NCI-H82 treated with DMSO at 0.1 percent for 48 hours (cell line): ENCODE measurements at regions not wholly inside any gene's neighbourhood (a gene's known extent, or its start where the extent isn't known, plus 50 kb on each side); places are given as distances from the start of the nearest gene placed in this dataset.
"Not testable (repeated sequence)": the region's sequence is repeated elsewhere in the genome, so short reads cannot be mapped to it uniquely, and the experiment has no call there.

Experiments used
- DNase-seq: peaks from one replicate; lab custom pipeline; 2025; ENCODE audit not compliant: unreplicated experiment; lab: John Stamatoyannopoulos, UW

GRCh38 chr2:238712011-238712410 lies 135.9 kb upstream of the TWIST2 start:
- DNase-seq = no peak

- no peak for DNase-seq
Measured at GRCh38 chr2:238713198-238713826, 134.6 kb upstream of the TWIST2 start.

- no peak for DNase-seq
Measured at GRCh38 chr2:238714038-238714528, 133.8 kb upstream of the TWIST2 start.

DNA sequence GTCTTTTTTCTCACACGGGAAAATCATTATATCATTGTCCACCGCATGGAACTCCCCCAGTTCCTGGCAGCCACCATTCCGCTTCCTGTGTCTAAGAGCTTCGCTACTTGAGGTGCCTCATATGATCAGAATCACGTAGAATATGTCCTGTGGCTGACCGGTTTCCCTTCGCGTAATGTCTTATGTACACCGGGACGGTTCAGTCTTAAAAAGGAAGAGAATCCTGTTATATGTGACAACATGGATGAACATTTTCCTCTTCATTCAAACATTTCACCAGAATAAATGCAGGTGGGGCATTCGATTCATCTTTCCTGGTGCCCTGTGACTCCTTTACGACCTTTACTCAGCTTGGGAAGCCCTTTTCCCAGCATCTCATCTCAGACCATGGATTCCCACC lies 131.7 kb upstream of the TWIST2 start:
- no peak for DNase-seq

DNA sequence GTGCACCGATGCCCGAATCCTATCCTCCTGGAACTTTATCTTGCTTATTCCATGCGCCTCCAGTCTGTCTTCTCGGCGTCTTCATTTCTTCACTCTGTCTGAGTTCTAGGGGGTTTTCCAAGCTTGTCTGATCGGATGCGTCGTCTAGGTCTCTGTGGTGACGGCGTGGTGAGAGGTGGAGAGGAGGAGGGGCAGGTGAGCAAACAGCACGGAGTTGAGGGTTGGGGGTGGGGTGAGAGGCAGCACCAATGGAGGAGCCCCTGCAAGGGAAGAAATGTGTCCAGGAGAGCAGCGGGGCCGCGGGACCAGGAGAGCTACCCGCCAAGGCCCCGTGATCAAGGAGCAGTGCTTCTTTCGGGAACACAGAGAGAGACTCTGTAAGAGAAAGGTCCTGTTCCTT lies 131.3 kb upstream of the TWIST2 start:
- no peak for DNase-seq

GRCh38 chr2:238717084-238717483 lies 130.8 kb upstream of the TWIST2 start:
- no peak for DNase-seq

- no peak for DNase-seq
Measured at GRCh38 chr2:238719641-238720040, 128.2 kb upstream of the TWIST2 start.

- peak; percentile 14 for DNase-seq
Measured at GRCh38 chr2:238720232-238720672, 127.6 kb upstream of the TWIST2 start.

DNA sequence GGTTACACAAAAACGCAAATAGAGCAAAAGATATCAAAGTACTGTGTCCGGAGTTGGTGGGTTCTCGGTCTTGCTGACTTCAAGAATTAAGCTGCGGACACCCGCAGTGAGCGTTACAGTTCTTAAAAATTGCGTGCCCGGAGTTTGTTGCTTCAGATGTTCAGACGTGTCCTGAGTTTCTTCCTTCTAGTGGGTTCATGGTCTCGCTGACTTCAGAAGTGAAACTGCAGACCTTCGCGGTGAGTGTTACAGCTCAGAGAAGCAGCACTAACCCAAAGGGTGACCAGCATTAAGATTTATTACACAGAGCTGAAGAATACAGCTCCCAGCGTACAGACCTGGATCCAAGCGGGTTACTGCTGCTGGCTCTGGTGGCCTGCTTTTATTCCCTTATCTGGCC lies 125.7 kb upstream of the TWIST2 start:
- no peak for DNase-seq

DNA sequence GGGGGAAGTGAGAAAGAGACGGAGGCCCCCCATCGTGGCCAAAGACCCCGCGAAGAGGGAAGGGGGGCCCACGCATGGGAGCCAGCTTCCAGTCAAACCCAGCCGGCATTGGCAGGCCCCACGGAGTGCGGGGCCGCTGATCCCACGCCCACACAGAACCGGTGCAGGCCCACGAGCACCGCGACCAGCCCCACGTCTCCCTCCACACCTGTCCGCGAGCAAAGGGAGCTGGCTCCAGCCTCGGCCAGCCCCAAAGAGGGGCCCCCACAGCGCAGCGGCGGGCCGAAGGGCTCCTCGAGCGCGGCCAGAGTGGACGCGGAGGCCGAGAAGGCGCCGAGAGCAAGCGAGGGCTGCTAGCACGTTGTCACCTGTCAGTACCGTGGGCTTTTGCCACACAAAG lies 125.0 kb upstream of the TWIST2 start:
- no peak for DNase-seq

DNA sequence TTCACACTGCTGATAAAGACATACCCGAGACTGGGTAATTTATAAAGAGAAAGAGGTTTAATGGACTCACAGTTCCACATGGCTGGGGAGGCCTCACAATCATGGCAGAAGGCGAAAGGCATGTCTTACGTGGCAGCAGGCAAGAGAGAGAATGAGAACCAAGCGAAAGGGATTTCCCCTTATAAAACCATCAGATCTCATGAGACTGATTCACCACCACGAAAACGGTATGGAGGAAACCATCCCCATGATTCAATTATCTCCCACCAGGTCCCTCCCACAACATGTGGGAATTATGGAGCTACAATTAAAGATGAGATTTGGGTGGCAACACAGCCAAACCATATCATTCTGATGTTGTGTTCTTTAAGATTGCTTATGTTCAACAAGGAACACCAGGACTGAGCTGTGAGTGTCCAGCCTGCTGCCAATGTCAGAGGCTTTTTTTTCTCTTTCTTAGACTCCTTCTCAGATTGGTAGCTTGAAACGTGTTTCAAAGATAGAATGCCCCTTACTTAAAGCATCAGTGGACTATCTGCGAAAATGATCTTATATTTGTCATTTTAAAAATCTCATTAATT lies 124.1 kb upstream of the TWIST2 start:
- not testable (repeated sequence) for DNase-seq

DNA sequence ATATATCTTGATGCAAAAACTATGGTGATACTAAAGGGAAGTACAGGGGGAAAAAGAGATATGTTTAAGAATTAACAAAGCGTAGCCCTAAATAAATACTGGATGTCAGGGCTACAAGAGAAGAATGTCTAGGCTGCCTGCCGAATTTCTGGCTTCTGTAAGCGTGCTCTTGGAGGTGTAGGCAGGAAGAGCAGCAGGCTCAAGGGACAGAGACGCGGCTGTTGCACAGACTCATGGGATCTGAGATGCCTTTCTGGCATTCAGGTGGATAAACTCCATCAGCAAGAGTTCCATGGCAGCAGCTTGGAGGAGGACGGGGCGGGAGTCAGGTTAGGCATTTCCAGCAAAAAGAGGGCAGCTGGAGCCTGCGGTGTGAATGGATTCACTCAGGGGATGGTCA lies 123.2 kb upstream of the TWIST2 start:
- DNase-seq = no peak

DNA sequence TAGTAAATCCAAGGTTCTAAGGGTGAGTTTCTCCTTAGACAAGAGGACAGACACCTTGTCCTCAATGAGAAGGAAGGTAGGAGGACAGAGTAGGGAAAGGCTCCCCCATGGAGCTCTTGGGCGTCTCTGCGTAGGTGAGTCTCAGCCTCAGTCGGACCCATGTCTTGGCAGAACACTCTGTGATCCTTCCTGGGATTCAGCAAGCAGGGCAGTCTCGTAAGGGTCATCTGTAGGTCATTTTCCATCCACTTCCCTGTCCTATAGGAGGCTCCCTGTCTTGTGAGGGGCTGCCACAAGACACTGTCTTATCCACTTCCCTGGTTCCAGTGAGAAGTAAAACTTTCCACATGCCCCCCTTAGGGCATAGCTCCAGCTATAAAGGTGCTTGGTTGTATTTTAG lies 122.6 kb upstream of the TWIST2 start:
- DNase-seq = no peak

- DNase-seq = no peak
Measured at GRCh38 chr2:238726670-238727584, 121.0 kb upstream of the TWIST2 start.

GRCh38 chr2:238727585-238728329 lies 120.1 kb upstream of the TWIST2 start:
- no peak for DNase-seq

- no peak for DNase-seq
Measured at GRCh38 chr2:238728330-238729260, 119.3 kb upstream of the TWIST2 start.

- no peak for DNase-seq
Measured at GRCh38 chr2:238729261-238729935, 118.5 kb upstream of the TWIST2 start.

- no peak for DNase-seq
Measured at GRCh38 chr2:238730001-238730669, 117.8 kb upstream of the TWIST2 start.

DNA sequence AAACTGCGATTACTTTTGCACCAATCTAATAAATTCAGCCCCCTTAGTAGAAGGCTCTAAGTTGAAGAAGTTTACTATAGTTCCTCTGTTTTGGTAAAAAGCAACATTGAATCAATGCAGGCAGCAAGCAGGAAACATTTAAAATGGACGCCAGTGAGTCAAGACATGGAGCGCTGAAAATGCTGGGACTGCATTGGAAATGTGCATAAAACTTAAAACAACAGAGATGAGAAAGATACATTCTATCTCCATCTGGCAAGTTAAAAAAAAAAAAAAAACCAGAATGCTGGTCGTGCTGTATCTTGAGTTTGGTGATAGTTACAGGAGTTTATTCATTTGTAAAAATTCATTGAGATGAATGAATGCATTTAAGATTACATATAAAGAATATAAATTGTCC lies 117.0 kb upstream of the TWIST2 start:
- DNase-seq = no peak
